Sigmoid colon (tissue), 4 donors: ENCODE measurements at regions not wholly inside any gene's neighbourhood (a gene's known extent, or its start where the extent isn't known, plus 50 kb on each side); places are given as distances from the start of the nearest gene placed in this dataset.

ENCODE experiments used
- EP300 ChIP-seq, 4 donors: sonication (generic); formaldehyde crosslinking; IDR thresholded peaks; one replicate each; pipeline ENCODE4 v1.6.1; 2017; ENCODE audit warnings: antibody characterized with exemption in 4 of 4
- TF ChIP-seq, protein P1 (sequence below), 4 experiments: fragments of 450-650 bp in 3 of 4; fragments of 200-600 bp in 1 of 4; IDR thresholded peaks; one replicate each; pipeline ENCODE4 v1.5.1; 2016 to 2019; ENCODE audit warnings: antibody characterized with exemption in 4 of 4, mild to moderate bottlenecking in 3 of 4, moderate library complexity in 2 of 4

DNA sequence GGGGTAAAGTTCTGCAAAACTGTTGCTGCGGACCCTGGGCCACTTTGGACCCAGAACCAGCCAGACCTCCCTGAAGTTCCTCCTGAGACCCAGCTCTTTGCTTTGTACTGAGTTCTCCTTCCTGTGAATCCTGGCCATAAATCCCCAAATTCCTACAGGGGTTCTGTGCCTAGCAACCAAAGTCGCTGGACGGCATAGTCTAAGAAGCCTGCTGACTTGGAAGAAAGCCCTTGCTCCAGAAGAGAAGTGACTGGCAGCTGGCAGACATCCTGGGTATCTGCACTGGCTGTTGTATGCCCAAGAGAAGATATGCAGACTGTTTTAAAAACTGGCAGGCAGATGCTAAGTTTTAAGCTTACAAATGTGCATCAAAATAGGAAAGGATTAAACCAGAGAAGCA, 99.9 kb upstream of the SLC24A4 start:
- TF ChIP-seq, protein P1, sequence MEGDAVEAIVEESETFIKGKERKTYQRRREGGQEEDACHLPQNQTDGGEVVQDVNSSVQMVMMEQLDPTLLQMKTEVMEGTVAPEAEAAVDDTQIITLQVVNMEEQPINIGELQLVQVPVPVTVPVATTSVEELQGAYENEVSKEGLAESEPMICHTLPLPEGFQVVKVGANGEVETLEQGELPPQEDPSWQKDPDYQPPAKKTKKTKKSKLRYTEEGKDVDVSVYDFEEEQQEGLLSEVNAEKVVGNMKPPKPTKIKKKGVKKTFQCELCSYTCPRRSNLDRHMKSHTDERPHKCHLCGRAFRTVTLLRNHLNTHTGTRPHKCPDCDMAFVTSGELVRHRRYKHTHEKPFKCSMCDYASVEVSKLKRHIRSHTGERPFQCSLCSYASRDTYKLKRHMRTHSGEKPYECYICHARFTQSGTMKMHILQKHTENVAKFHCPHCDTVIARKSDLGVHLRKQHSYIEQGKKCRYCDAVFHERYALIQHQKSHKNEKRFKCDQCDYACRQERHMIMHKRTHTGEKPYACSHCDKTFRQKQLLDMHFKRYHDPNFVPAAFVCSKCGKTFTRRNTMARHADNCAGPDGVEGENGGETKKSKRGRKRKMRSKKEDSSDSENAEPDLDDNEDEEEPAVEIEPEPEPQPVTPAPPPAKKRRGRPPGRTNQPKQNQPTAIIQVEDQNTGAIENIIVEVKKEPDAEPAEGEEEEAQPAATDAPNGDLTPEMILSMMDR (IDR thresholded peaks at IDR 0.05) = no peak
- TF ChIP-seq EP300 (IDR thresholded peaks at IDR 0.05) = no peak
